ENCODE measurements at regions not wholly inside any gene's neighbourhood (a gene's known extent, or its start where the extent isn't known, plus 50 kb on each side); places are given as distances from the start of the nearest gene placed in this dataset.

- H3K27ac ChIP-seq (ENCODE audit: low read depth, low read length), result no peak overlapping the region
Observed at GRCh38 chr7:115354925-115355324, 433.0 kb downstream of the MDFIC start.

GRCh38 chr7:115352375-115352774, 430.5 kb downstream of the MDFIC start:
- Histone ChIP-seq H3K27ac (ENCODE audit: low read depth, low read length) (no peak overlapping the region), H3K9me3 (ENCODE audit: control insufficient read depth, insufficient read depth, low read depth, low read length) (no peaks in the 10 kb centered on the region)

More at GRCh38 chr7:115354925-115355324, 433.0 kb downstream of the MDFIC start:
- no peaks in the 10 kb centered on the region for H3K4me1 ChIP-seq (ENCODE audit: control insufficient read depth, insufficient read depth, low read length)
- no peaks in the 10 kb centered on the region for H3K36me3 ChIP-seq (ENCODE audit: control insufficient read depth, insufficient read depth, low read length)
- H3K9me3 ChIP-seq (ENCODE audit: control insufficient read depth, insufficient read depth, low read depth, low read length), result no peaks in the 10 kb centered on the region
- H3K4me3 ChIP-seq (ENCODE audit: low read depth, low read length), result no peak overlapping the region
- H3K9ac ChIP-seq (ENCODE audit: low read length), result no peak overlapping the region
- no peaks in the 10 kb centered on the region for H3K27me3 ChIP-seq (ENCODE audit: control insufficient read depth, insufficient read depth, low read length)

GRCh38 chr7:115350764-115351163, 428.9 kb downstream of the MDFIC start:
- Histone ChIP-seq H3K36me3 (ENCODE audit: control insufficient read depth, insufficient read depth, low read length) (no peaks in the 10 kb centered on the region), H3K27me3 (ENCODE audit: control insufficient read depth, insufficient read depth, low read length) (no peaks in the 10 kb centered on the region), H3K4me1 (ENCODE audit: control insufficient read depth, insufficient read depth, low read length) (no peaks in the 10 kb centered on the region), H3K9me3 (ENCODE audit: control insufficient read depth, insufficient read depth, low read depth, low read length) (no peaks in the 10 kb centered on the region), H3K27ac (ENCODE audit: low read depth, low read length) (no peak overlapping the region), H3K4me3 (ENCODE audit: low read depth, low read length) (no peak overlapping the region), H3K9ac (ENCODE audit: low read length) (no peak overlapping the region)

More at GRCh38 chr7:115352375-115352774, 430.5 kb downstream of the MDFIC start:
- H3K9ac ChIP-seq (ENCODE audit: low read length), result no peak overlapping the region
- H3K27me3 ChIP-seq (ENCODE audit: control insufficient read depth, insufficient read depth, low read length), result no peaks in the 10 kb centered on the region
- H3K4me3 ChIP-seq (ENCODE audit: low read depth, low read length), result no peak overlapping the region
- H3K36me3 ChIP-seq (ENCODE audit: control insufficient read depth, insufficient read depth, low read length), result no peaks in the 10 kb centered on the region
- no peaks in the 10 kb centered on the region for H3K4me1 ChIP-seq (ENCODE audit: control insufficient read depth, insufficient read depth, low read length)

- Histone ChIP-seq H3K4me1 (ENCODE audit: control insufficient read depth, insufficient read depth, low read length) (no peaks in the 10 kb centered on the region), H3K4me3 (ENCODE audit: low read depth, low read length) (no peak overlapping the region), H3K27ac (ENCODE audit: low read depth, low read length) (no peak overlapping the region), H3K36me3 (ENCODE audit: control insufficient read depth, insufficient read depth, low read length) (no peaks in the 10 kb centered on the region), H3K9me3 (ENCODE audit: control insufficient read depth, insufficient read depth, low read depth, low read length) (no peaks in the 10 kb centered on the region), H3K9ac (ENCODE audit: low read length) (no peak overlapping the region), H3K27me3 (ENCODE audit: control insufficient read depth, insufficient read depth, low read length) (no peaks in the 10 kb centered on the region)
Observed at GRCh38 chr7:115349635-115350034, 427.7 kb downstream of the MDFIC start.

GRCh38 chr7:115346685-115347084, 424.8 kb downstream of the MDFIC start:
- no peak overlapping the region for H3K4me3 ChIP-seq (ENCODE audit: low read depth, low read length)
- no peak overlapping the region for H3K9ac ChIP-seq (ENCODE audit: low read length)
- H3K9me3 ChIP-seq (ENCODE audit: control insufficient read depth, insufficient read depth, low read depth, low read length), result no peaks in the 10 kb centered on the region
- no peaks in the 10 kb centered on the region for H3K27me3 ChIP-seq (ENCODE audit: control insufficient read depth, insufficient read depth, low read length)
- H3K4me1 ChIP-seq (ENCODE audit: control insufficient read depth, insufficient read depth, low read length), result no peaks in the 10 kb centered on the region
- H3K27ac ChIP-seq (ENCODE audit: low read depth, low read length), result no peak overlapping the region
- no peaks in the 10 kb centered on the region for H3K36me3 ChIP-seq (ENCODE audit: control insufficient read depth, insufficient read depth, low read length)

GRCh38 chr7:115340828-115341227, 418.9 kb downstream of the MDFIC start:
- H3K9me3 ChIP-seq (ENCODE audit: control insufficient read depth, insufficient read depth, low read depth, low read length), result no peaks in the 10 kb centered on the region; the same call in 1 of the 2 replicates
- H3K4me3 ChIP-seq (ENCODE audit: low read depth, low read length), result no peak overlapping the region
- no peak overlapping the region for H3K27ac ChIP-seq (ENCODE audit: low read depth, low read length)
- H3K27me3 ChIP-seq (ENCODE audit: control insufficient read depth, insufficient read depth, low read length), result no peaks in the 10 kb centered on the region
- no peaks in the 10 kb centered on the region for H3K36me3 ChIP-seq (ENCODE audit: control insufficient read depth, insufficient read depth, low read length)
- no peak overlapping the region for H3K9ac ChIP-seq (ENCODE audit: low read length)
- H3K4me1 ChIP-seq (ENCODE audit: control insufficient read depth, insufficient read depth, low read length), result no peaks in the 10 kb centered on the region

GRCh38 chr7:115338016-115338415, 416.1 kb downstream of the MDFIC start:
- Histone ChIP-seq H3K9me3 (ENCODE audit: control insufficient read depth, insufficient read depth, low read depth, low read length) (no peaks in the 10 kb centered on the region; the same call in 1 of the 2 replicates), H3K4me1 (ENCODE audit: control insufficient read depth, insufficient read depth, low read length) (no peaks in the 10 kb centered on the region), H3K27me3 (ENCODE audit: control insufficient read depth, insufficient read depth, low read length) (no peaks in the 10 kb centered on the region), H3K36me3 (ENCODE audit: control insufficient read depth, insufficient read depth, low read length) (no peaks in the 10 kb centered on the region), H3K9ac (ENCODE audit: low read length) (no peak overlapping the region), H3K27ac (ENCODE audit: low read depth, low read length) (no peak overlapping the region), H3K4me3 (ENCODE audit: low read depth, low read length) (no peak overlapping the region)

GRCh38 chr7:115332691-115333090, 410.8 kb downstream of the MDFIC start:
- H3K36me3 ChIP-seq (ENCODE audit: control insufficient read depth, insufficient read depth, low read length), result no peaks in the 10 kb centered on the region
- H3K4me1 ChIP-seq (ENCODE audit: control insufficient read depth, insufficient read depth, low read length), result no peaks in the 10 kb centered on the region
- no peak overlapping the region for H3K4me3 ChIP-seq (ENCODE audit: low read depth, low read length)
- no peak overlapping the region for H3K9ac ChIP-seq (ENCODE audit: low read length)
- no peak overlapping the region for H3K27ac ChIP-seq (ENCODE audit: low read depth, low read length)
- no peaks in the 10 kb centered on the region for H3K9me3 ChIP-seq (ENCODE audit: control insufficient read depth, insufficient read depth, low read depth, low read length)
- no peaks in the 10 kb centered on the region for H3K27me3 ChIP-seq (ENCODE audit: control insufficient read depth, insufficient read depth, low read length)

GRCh38 chr7:115329006-115329405, 407.1 kb downstream of the MDFIC start:
- Histone ChIP-seq H3K9me3 (ENCODE audit: control insufficient read depth, insufficient read depth, low read depth, low read length) (no peaks in the 10 kb centered on the region), H3K9ac (ENCODE audit: low read length) (no peak overlapping the region), H3K36me3 (ENCODE audit: control insufficient read depth, insufficient read depth, low read length) (no peaks in the 10 kb centered on the region), H3K27ac (ENCODE audit: low read depth, low read length) (no peak overlapping the region), H3K27me3 (ENCODE audit: control insufficient read depth, insufficient read depth, low read length) (no peaks in the 10 kb centered on the region), H3K4me3 (ENCODE audit: low read depth, low read length) (no peak overlapping the region), H3K4me1 (ENCODE audit: control insufficient read depth, insufficient read depth, low read length) (no peaks in the 10 kb centered on the region)

- Histone ChIP-seq H3K36me3 (ENCODE audit: control insufficient read depth, insufficient read depth, low read length) (no peaks in the 10 kb centered on the region), H3K9me3 (ENCODE audit: control insufficient read depth, insufficient read depth, low read depth, low read length) (no peaks in the 10 kb centered on the region), H3K4me1 (ENCODE audit: control insufficient read depth, insufficient read depth, low read length) (no peaks in the 10 kb centered on the region), H3K27ac (ENCODE audit: low read depth, low read length) (no peak overlapping the region), H3K27me3 (ENCODE audit: control insufficient read depth, insufficient read depth, low read length) (no peaks in the 10 kb centered on the region), H3K9ac (ENCODE audit: low read length) (no peak overlapping the region), H3K4me3 (ENCODE audit: low read depth, low read length) (no peak overlapping the region)
Observed at GRCh38 chr7:115328018-115328417, 406.1 kb downstream of the MDFIC start.

GRCh38 chr7:115327326-115327725, 405.4 kb downstream of the MDFIC start:
- Histone ChIP-seq H3K9me3 (ENCODE audit: control insufficient read depth, insufficient read depth, low read depth, low read length) (no peaks in the 10 kb centered on the region), H3K4me3 (ENCODE audit: low read depth, low read length) (no peak overlapping the region), H3K27ac (ENCODE audit: low read depth, low read length) (no peak overlapping the region), H3K27me3 (ENCODE audit: control insufficient read depth, insufficient read depth, low read length) (no peaks in the 10 kb centered on the region), H3K4me1 (ENCODE audit: control insufficient read depth, insufficient read depth, low read length) (no peaks in the 10 kb centered on the region), H3K9ac (ENCODE audit: low read length) (no peak overlapping the region), H3K36me3 (ENCODE audit: control insufficient read depth, insufficient read depth, low read length) (no peaks in the 10 kb centered on the region)

GRCh38 chr7:115319541-115319940, 397.6 kb downstream of the MDFIC start:
- H3K27ac ChIP-seq (ENCODE audit: low read depth, low read length), result no peak overlapping the region
- H3K9ac ChIP-seq (ENCODE audit: low read length), result no peak overlapping the region
- no peaks in the 10 kb centered on the region for H3K4me1 ChIP-seq (ENCODE audit: control insufficient read depth, insufficient read depth, low read length)
- H3K4me3 ChIP-seq (ENCODE audit: low read depth, low read length), result no peak overlapping the region
- H3K9me3 ChIP-seq (ENCODE audit: control insufficient read depth, insufficient read depth, low read depth, low read length), result no peaks in the 10 kb centered on the region
- no peaks in the 10 kb centered on the region for H3K36me3 ChIP-seq (ENCODE audit: control insufficient read depth, insufficient read depth, low read length)
- no peaks in the 10 kb centered on the region for H3K27me3 ChIP-seq (ENCODE audit: control insufficient read depth, insufficient read depth, low read length)

Measured in HUES6 (cell line).